Pancreas (tissue), 10 donors: ENCODE measurements at regions not wholly inside any gene's neighbourhood (a gene's known extent, or its start where the extent isn't known, plus 50 kb on each side); places are given as distances from the start of the nearest gene placed in this dataset.

Experiments
- ATAC-seq, 4 donors: fragments of 200-7000 bp; cut with Tn5 transposase; one replicate each; pipeline versions ENCODE4 v1.8.0 to v1.9.1; 2020; ENCODE audit warnings: mild to moderate bottlenecking in 4 of 4, moderate library complexity in 4 of 4
- DNase-seq, 6 donors: peaks; one replicate each; pipeline ENCODE4 v3.0.0-alpha.2; 2020
- FAIRE-seq: peaks from 2 replicates; lab custom pipeline; 2012; peaks lifted over from hg19 to GRCh38; lab: Jason Lieb, UNC
- H3K27ac ChIP-seq, 4 donors: fragments of 200-600 bp; sonication (generic); 1 replicate in 3 of 4; 2 replicates in 1 of 4; pipeline versions ENCODE4 v1.5.0 to v1.8.0; 2020
- H3K27me3 ChIP-seq, 4 donors: fragments of 200-600 bp; one replicate each; pipeline ENCODE4 v1.8.0; 2021
- H3K36me3 ChIP-seq, 3 donors: fragments of 200-600 bp; sonication (generic) in 1 of 3; one replicate each; pipeline versions ENCODE4 v1.5.0 to v1.8.0; 2020 to 2021
- H3K4me1 ChIP-seq, 3 donors: fragments of 200-600 bp; one replicate each; pipeline ENCODE4 v1.8.0; 2021
- H3K4me3 ChIP-seq, 4 donors: fragments of 200-600 bp; sonication (generic) in 2 of 4; one replicate each; pipeline versions ENCODE4 v1.5.0 to v1.8.0; 2020 to 2021
- H3K9me3 ChIP-seq, 4 donors: fragments of 200-600 bp; one replicate each; pipeline ENCODE4 v1.8.0; 2021
- CTCF ChIP-seq, 4 donors: fragments of 200-600 bp; sonication (generic) in 3 of 4; IDR thresholded peaks; one replicate each; pipeline versions ENCODE4 v1.5.0 to v1.8.0; 2021; ENCODE audit warnings: antibody characterized with exemption in 4 of 4
- WGBS, 2 donors: extraction: QIAGEN DNeasy Blood & Tissue Kit; methylation state at CpG; one replicate each; pipeline ENCODE4 v1.1.7; 2013; 5-methylcytosine and 5-hydroxymethylcytosine counted together
- intact Hi-C, 3 donors: fragments of 100-400 bp; cut with DNase I; formaldehyde crosslinking; loops; one replicate each; pipeline versions ENCODE4 v1.11.1 to v1.14.2; 2022
- donor health status: healthy with polysubstance abuse.
- donor health status: DM: no; HTN: no; CAD: no; lungs with moderate emphysema.
- donor health status: DM: no; HTN: no; CAD: no.
- donor health status: control.
- donor health status: control.
- donor health status: Bipolar disorder and iron deficiency.
- donor health status: DM: yes; HTN: yes; CAD: no.
- donor health status: DM: no; HTN: no; CAD: no.
- donor health status: DM: no; HTN: no; CAD: no.
- donor health status: DM: yes; HTN: yes; CAD: no.

GRCh38 chr6:82030761-82031503, 216.6 kb downstream of the IBTK start:
- Histone ChIP-seq H3K4me3 (no peak overlapping the region), H3K27me3 (no peaks in the 10 kb centered on the region), H3K4me1 (no peaks in the 10 kb centered on the region), H3K9me3 (no peaks in the 10 kb centered on the region), H3K27ac (no peak overlapping the region), H3K36me3 (no peaks in the 10 kb centered on the region)
- WGBS, 2 donors, result 45 to 53% methylated on average over 2 of the region's 2 CpGs
- DNase-seq (no peak), ATAC-seq (no peak), FAIRE-seq (no peak)
- intact Hi-C loops, result no loop called here
- TF ChIP-seq CTCF (IDR thresholded peaks at IDR 0.05), result no peak

GRCh38 chr6:82030301-82030700, 217.2 kb downstream of the IBTK start:
- 49% methylated on average over 2 of the region's 2 CpGs for WGBS, 2 donors

GRCh38 chr6:82025271-82025670, 222.3 kb downstream of the IBTK start:
- DNase-seq (no peak), FAIRE-seq (no peak), ATAC-seq (no peak)
- no peak overlapping the region for H3K4me3 ChIP-seq
- no peaks in the 10 kb centered on the region for H3K36me3 ChIP-seq
- H3K9me3 ChIP-seq, result no peaks in the 10 kb centered on the region
- intact Hi-C loops, result no loop called here
- no peaks in the 10 kb centered on the region for H3K27me3 ChIP-seq
- H3K27ac ChIP-seq, result no peak overlapping the region
- 73 to 90% methylated on average over 1 of the region's 1 CpG for WGBS, 2 donors
- H3K4me1 ChIP-seq, result no peaks in the 10 kb centered on the region
- no peak for TF ChIP-seq CTCF (IDR thresholded peaks at IDR 0.05)

More at GRCh38 chr6:82030301-82030700, 217.2 kb downstream of the IBTK start:
- TF ChIP-seq CTCF (IDR thresholded peaks at IDR 0.05), result no peak
- Histone ChIP-seq H3K9me3 (no peaks in the 10 kb centered on the region), H3K4me3 (no peak overlapping the region), H3K27ac (no peak overlapping the region), H3K36me3 (no peaks in the 10 kb centered on the region), H3K27me3 (no peaks in the 10 kb centered on the region), H3K4me1 (no peaks in the 10 kb centered on the region)
- DNase-seq (no peak), ATAC-seq (no peak), FAIRE-seq (no peak)
- intact Hi-C loops, result no loop called here

GRCh38 chr6:82022614-82023129, 224.9 kb downstream of the IBTK start:
- H3K4me3 ChIP-seq, result no peak overlapping the region
- DNase-seq (no peak), ATAC-seq (peak in 3 of 4 donors; percentile 44 to 81 (median 81)), FAIRE-seq (no peak)
- H3K4me1 ChIP-seq, result no peaks in the 10 kb centered on the region
- no peaks in the 10 kb centered on the region for H3K36me3 ChIP-seq
- 78 to 91% methylated on average over 2 of the region's 2 CpGs for WGBS, 2 donors
- no peak overlapping the region for H3K27ac ChIP-seq
- intact Hi-C loops, result no loop called here
- H3K27me3 ChIP-seq, result no peaks in the 10 kb centered on the region
- H3K9me3 ChIP-seq, result no peaks in the 10 kb centered on the region
- no peak for TF ChIP-seq CTCF (IDR thresholded peaks at IDR 0.05)

- ATAC-seq (no peak), DNase-seq (no peak), FAIRE-seq (no peak)
- intact Hi-C loops, result no loop called here
- Histone ChIP-seq H3K36me3 (no peaks in the 10 kb centered on the region), H3K27ac (no peak overlapping the region), H3K9me3 (no peaks in the 10 kb centered on the region), H3K27me3 (no peaks in the 10 kb centered on the region), H3K4me3 (no peak overlapping the region), H3K4me1 (no peaks in the 10 kb centered on the region)
- no peak for TF ChIP-seq CTCF (IDR thresholded peaks at IDR 0.05)
- WGBS, 2 donors, result 80 to 93% methylated on average over 3 of the region's 3 CpGs
These were observed 229.8 kb downstream of the IBTK start for GRCh38 chr6:82017773-82018172.
